ENCODE measurements at regions not wholly inside any gene's neighbourhood (a gene's known extent, or its start where the extent isn't known, plus 50 kb on each side); places are given as distances from the start of the nearest gene placed in this dataset.

DNA sequence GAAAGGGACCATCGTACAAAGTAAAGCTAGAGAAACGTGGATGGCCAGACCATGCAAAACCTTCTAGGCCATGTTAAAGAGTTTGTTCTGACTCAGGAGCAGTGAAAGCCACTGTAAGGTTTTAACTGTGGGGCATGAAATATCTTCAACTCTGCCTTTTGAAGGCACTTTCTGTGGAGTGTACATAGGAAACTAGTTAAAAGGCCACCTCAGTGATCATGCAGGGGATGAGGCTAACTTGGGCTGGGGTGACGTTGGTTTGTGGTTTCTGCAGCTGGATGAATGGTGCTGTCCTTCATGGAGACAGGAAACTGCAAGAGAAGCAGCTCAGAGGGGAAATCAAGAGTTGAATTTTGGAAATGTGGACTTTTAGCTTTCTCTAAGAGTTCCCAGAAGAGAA lies 190.7 kb downstream of the CDCA7 start:
- Histone ChIP-seq H3K27ac (ENCODE audit: low read depth, low read length, severe bottlenecking) (no peak overlapping the region), H3K36me3 (ENCODE audit: control insufficient read depth, insufficient read depth, low read length) (no peaks in the 10 kb centered on the region)
- 78 to 85% methylated on average over 3 of the region's 3 CpGs for WGBS, 2 experiments (ENCODE audit: insufficient coverage in 2 of 2)

GRCh38 chr2:173547499-173547898 lies 192.8 kb downstream of the CDCA7 start:
- WGBS, 2 experiments (ENCODE audit: insufficient coverage in 2 of 2), result 87 to 92% methylated on average over 5 of the region's 6 CpGs
- Histone ChIP-seq H3K27ac (ENCODE audit: low read depth, low read length, severe bottlenecking) (no peak overlapping the region), H3K36me3 (ENCODE audit: control insufficient read depth, insufficient read depth, low read length) (no peaks in the 10 kb centered on the region), H3K9me3 (ENCODE audit: control insufficient read depth, low read length) (no peaks in the 10 kb centered on the region), H3K4me1 (ENCODE audit: control insufficient read depth, insufficient read depth, low read length, poor library complexity, severe bottlenecking) (no peaks in the 10 kb centered on the region), H3K4me3 (ENCODE audit: extremely low read depth, insufficient read depth, low read length, poor library complexity, severe bottlenecking) (no peak overlapping the region)

More for the DNA sequence above, 190.7 kb downstream of the CDCA7 start:
- Histone ChIP-seq H3K4me3 (ENCODE audit: extremely low read depth, insufficient read depth, low read length, poor library complexity, severe bottlenecking) (no peak overlapping the region), H3K9me3 (ENCODE audit: control insufficient read depth, low read length) (no peaks in the 10 kb centered on the region), H3K4me1 (ENCODE audit: control insufficient read depth, insufficient read depth, low read length, poor library complexity, severe bottlenecking) (no peaks in the 10 kb centered on the region)

- Histone ChIP-seq H3K4me3 (ENCODE audit: extremely low read depth, insufficient read depth, low read length, poor library complexity, severe bottlenecking) (no peak overlapping the region), H3K36me3 (ENCODE audit: control insufficient read depth, insufficient read depth, low read length) (no peaks in the 10 kb centered on the region), H3K4me1 (ENCODE audit: control insufficient read depth, insufficient read depth, low read length, poor library complexity, severe bottlenecking) (no peaks in the 10 kb centered on the region), H3K27ac (ENCODE audit: low read depth, low read length, severe bottlenecking) (no peak overlapping the region), H3K9me3 (ENCODE audit: control insufficient read depth, low read length) (no peaks in the 10 kb centered on the region)
- WGBS, 2 experiments (ENCODE audit: insufficient coverage in 2 of 2), result no CpG with 5 or more reads among the region's 1 CpG
Measured at GRCh38 chr2:173550143-173550542, 195.5 kb downstream of the CDCA7 start.

GRCh38 chr2:173552531-173552930 lies 197.9 kb downstream of the CDCA7 start:
- H3K27ac ChIP-seq (ENCODE audit: low read depth, low read length, severe bottlenecking), result no peak overlapping the region
- H3K36me3 ChIP-seq (ENCODE audit: control insufficient read depth, insufficient read depth, low read length), result no peaks in the 10 kb centered on the region
- H3K4me3 ChIP-seq (ENCODE audit: extremely low read depth, insufficient read depth, low read length, poor library complexity, severe bottlenecking), result no peak overlapping the region
- no peaks in the 10 kb centered on the region for H3K9me3 ChIP-seq (ENCODE audit: control insufficient read depth, low read length)
- WGBS, 2 experiments (ENCODE audit: insufficient coverage in 2 of 2), result 68 to 89% methylated on average over 2 of the region's 3 CpGs
- no peaks in the 10 kb centered on the region for H3K4me1 ChIP-seq (ENCODE audit: control insufficient read depth, insufficient read depth, low read length, poor library complexity, severe bottlenecking)

GRCh38 chr2:173553593-173553992 lies 198.9 kb downstream of the CDCA7 start:
- Histone ChIP-seq H3K9me3 (ENCODE audit: control insufficient read depth, low read length) (no peaks in the 10 kb centered on the region), H3K27ac (ENCODE audit: low read depth, low read length, severe bottlenecking) (no peak overlapping the region), H3K4me3 (ENCODE audit: extremely low read depth, insufficient read depth, low read length, poor library complexity, severe bottlenecking) (no peak overlapping the region), H3K36me3 (ENCODE audit: control insufficient read depth, insufficient read depth, low read length) (no peaks in the 10 kb centered on the region), H3K4me1 (ENCODE audit: control insufficient read depth, insufficient read depth, low read length, poor library complexity, severe bottlenecking) (no peaks in the 10 kb centered on the region)
- 65 to 91% methylated on average over 3 to 5 of the region's 6 CpGs for WGBS, 2 experiments (ENCODE audit: insufficient coverage in 2 of 2)

DNA sequence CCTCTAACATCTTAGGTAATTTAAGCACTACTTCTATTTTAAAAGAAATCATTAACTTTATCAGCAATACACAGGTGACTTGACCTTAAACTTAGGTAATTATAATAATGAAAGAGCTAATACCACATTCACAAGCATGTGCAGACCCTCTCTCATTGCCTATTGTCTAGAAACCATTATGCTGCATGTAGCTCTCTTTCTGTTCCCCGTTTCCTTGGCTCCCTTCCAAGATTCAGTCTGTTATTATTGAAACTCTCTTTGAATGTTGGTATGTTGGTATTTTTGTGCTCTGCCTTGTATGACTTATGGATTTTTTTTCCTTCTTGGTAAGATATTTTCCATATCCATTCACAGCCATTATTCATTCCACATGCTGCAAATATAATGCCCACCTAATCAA lies 201.2 kb downstream of the CDCA7 start:
- no peak overlapping the region for H3K27ac ChIP-seq (ENCODE audit: low read depth, low read length, severe bottlenecking)
- H3K4me1 ChIP-seq (ENCODE audit: control insufficient read depth, insufficient read depth, low read length, poor library complexity, severe bottlenecking), result no peaks in the 10 kb centered on the region
- no peak overlapping the region for H3K4me3 ChIP-seq (ENCODE audit: extremely low read depth, insufficient read depth, low read length, poor library complexity, severe bottlenecking)
- WGBS, 2 experiments (ENCODE audit: insufficient coverage in 2 of 2), result no CpG with 5 or more reads among the region's 1 CpG
- H3K36me3 ChIP-seq (ENCODE audit: control insufficient read depth, insufficient read depth, low read length), result no peaks in the 10 kb centered on the region
- H3K9me3 ChIP-seq (ENCODE audit: control insufficient read depth, low read length), result no peaks in the 10 kb centered on the region

DNA sequence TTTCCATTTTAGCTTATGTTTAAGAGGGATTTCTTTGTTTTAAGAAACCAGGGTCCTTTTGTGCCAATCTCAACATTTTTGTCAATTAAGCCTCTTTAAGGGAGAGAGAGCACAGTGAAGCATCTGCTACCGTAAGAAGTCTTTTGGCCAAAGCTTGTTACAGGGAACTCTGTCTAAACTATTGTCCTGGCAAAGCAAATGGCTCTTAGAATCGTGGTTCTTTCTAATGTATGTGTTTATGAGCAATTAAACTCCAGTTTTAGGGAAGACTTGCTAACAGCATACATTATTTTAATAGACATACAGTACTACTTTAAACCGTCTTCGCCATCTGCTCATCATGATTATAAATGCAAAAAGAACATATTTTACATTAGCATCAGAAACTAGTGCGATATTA lies 202.1 kb downstream of the CDCA7 start:
- WGBS, 2 experiments (ENCODE audit: insufficient coverage in 2 of 2), result 93 to 95% methylated on average over 2 to 3 of the region's 5 CpGs
- Histone ChIP-seq H3K4me1 (ENCODE audit: control insufficient read depth, insufficient read depth, low read length, poor library complexity, severe bottlenecking) (no peaks in the 10 kb centered on the region), H3K4me3 (ENCODE audit: extremely low read depth, insufficient read depth, low read length, poor library complexity, severe bottlenecking) (no peak overlapping the region), H3K27ac (ENCODE audit: low read depth, low read length, severe bottlenecking) (no peak overlapping the region), H3K9me3 (ENCODE audit: control insufficient read depth, low read length) (no peaks in the 10 kb centered on the region), H3K36me3 (ENCODE audit: control insufficient read depth, insufficient read depth, low read length) (no peaks in the 10 kb centered on the region)

DNA sequence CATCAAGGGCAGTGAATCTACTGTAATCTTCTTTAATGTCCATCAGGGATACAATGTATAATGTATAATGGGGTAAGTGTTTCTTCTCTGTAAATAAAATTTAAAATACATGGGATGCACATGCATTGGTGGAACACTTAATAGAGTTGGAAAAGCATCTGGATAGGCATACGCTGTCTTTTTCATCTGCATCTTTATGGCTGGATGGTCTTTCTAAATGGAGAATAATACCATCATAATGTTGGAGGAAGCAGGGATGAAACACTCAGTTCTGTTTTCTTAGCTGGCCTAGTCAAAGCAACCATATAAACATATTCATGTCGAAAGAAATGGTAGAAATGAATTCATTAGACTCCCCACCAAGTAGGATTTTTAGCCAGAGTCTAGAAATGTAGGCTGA lies 202.8 kb downstream of the CDCA7 start:
- Histone ChIP-seq H3K9me3 (ENCODE audit: control insufficient read depth, low read length) (no peaks in the 10 kb centered on the region), H3K4me1 (ENCODE audit: control insufficient read depth, insufficient read depth, low read length, poor library complexity, severe bottlenecking) (no peaks in the 10 kb centered on the region), H3K27ac (ENCODE audit: low read depth, low read length, severe bottlenecking) (no peak overlapping the region), H3K36me3 (ENCODE audit: control insufficient read depth, insufficient read depth, low read length) (no peaks in the 10 kb centered on the region), H3K4me3 (ENCODE audit: extremely low read depth, insufficient read depth, low read length, poor library complexity, severe bottlenecking) (no peak overlapping the region)
- 100% methylated on average over 1 of the region's 2 CpGs; no CpG with 5 or more reads in 1 of the 2 experiments for WGBS, 2 experiments (ENCODE audit: insufficient coverage in 2 of 2)

GRCh38 chr2:173567493-173567892 lies 212.8 kb downstream of the CDCA7 start:
- Histone ChIP-seq H3K4me3 (ENCODE audit: extremely low read depth, insufficient read depth, low read length, poor library complexity, severe bottlenecking) (no peak overlapping the region), H3K4me1 (ENCODE audit: control insufficient read depth, insufficient read depth, low read length, poor library complexity, severe bottlenecking) (no peaks in the 10 kb centered on the region), H3K9me3 (ENCODE audit: control insufficient read depth, low read length) (no peaks in the 10 kb centered on the region), H3K27ac (ENCODE audit: low read depth, low read length, severe bottlenecking) (no peak overlapping the region), H3K36me3 (ENCODE audit: control insufficient read depth, insufficient read depth, low read length) (no peaks in the 10 kb centered on the region)
- 90 to 100% methylated on average over 2 to 3 of the region's 3 CpGs for WGBS, 2 experiments (ENCODE audit: insufficient coverage in 2 of 2)

DNA sequence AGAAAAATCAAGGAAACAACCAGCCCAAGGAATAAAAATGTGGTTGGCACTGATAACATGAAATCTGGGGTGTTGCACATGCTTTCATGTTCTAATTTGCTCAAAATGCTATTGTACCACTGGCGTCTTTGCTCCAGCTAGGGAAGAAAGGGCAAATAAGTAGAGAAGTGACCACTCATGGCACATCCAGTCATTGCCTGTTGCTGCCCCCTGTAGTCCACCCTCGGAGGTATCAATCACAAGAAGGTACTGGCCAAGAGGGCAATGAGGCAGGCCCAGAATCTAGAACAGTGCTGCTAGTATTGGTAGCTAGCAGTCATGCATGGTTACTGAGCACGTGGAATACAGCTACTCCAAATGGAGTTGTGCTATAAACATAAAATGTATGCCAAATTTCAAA lies 213.4 kb downstream of the CDCA7 start:
- WGBS, 2 experiments (ENCODE audit: insufficient coverage in 2 of 2), result 42 to 54% methylated on average over 2 of the region's 3 CpGs
- Histone ChIP-seq H3K27ac (ENCODE audit: low read depth, low read length, severe bottlenecking) (no peak overlapping the region), H3K4me1 (ENCODE audit: control insufficient read depth, insufficient read depth, low read length, poor library complexity, severe bottlenecking) (no peaks in the 10 kb centered on the region), H3K36me3 (ENCODE audit: control insufficient read depth, insufficient read depth, low read length) (no peaks in the 10 kb centered on the region), H3K4me3 (ENCODE audit: extremely low read depth, insufficient read depth, low read length, poor library complexity, severe bottlenecking) (no peak overlapping the region), H3K9me3 (ENCODE audit: control insufficient read depth, low read length) (no peaks in the 10 kb centered on the region)

DNA sequence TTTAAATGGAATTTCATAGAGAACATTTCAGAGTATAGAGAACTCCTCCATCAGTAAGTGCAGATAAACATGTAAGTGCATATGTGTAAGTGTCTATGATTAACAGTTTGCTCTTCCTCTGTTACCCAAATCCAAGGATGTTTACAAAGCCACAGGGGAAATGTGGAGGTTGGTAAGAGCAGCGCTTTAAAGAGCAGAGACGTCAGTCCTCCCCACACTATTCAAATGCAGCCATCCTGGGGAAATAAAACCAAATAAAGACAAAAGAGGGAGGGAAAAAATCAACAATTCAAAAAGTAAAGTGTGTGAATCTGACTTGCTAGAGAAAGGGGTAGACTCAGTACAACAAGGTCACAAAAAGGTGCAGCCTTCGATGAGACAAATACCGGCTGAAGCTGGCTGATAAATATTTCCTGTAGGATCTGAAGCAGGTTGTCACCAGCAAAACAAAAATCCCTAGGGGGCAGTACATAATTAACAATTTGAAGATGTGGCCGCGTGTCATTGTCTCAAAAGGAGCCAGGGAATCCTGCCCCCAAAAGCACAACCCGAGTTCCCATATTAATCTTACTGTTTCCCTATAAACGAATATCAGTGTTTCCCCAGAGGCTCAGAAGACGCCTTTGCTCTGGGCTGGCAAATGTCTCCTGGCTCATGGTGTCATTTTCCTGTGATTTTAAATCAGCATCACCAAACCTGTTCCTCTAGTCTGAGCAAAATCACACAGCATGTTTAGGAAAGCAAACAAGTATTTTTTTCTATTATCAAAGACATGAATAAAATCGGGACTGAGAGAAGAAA lies 216.5 kb downstream of the CDCA7 start:
- Histone ChIP-seq H3K27ac (ENCODE audit: low read depth, low read length, severe bottlenecking) (no peak overlapping the region), H3K4me1 (ENCODE audit: control insufficient read depth, insufficient read depth, low read length, poor library complexity, severe bottlenecking) (no peaks in the 10 kb centered on the region), H3K4me3 (ENCODE audit: extremely low read depth, insufficient read depth, low read length, poor library complexity, severe bottlenecking) (no peak overlapping the region), H3K9me3 (ENCODE audit: control insufficient read depth, low read length) (no peaks in the 10 kb centered on the region), H3K36me3 (ENCODE audit: control insufficient read depth, insufficient read depth, low read length) (no peaks in the 10 kb centered on the region)
- 15 to 17% methylated on average over 5 to 7 of the region's 10 CpGs for WGBS, 2 experiments (ENCODE audit: insufficient coverage in 2 of 2)
